ENCODE measurements at regions not wholly inside any gene's neighbourhood (a gene's known extent, or its start where the extent isn't known, plus 50 kb on each side); places are given as distances from the start of the nearest gene placed in this dataset.
"Not testable (repeated sequence)": the region's sequence is repeated elsewhere in the genome, so short reads cannot be mapped to it uniquely, and the experiment has no call there.

DNA sequence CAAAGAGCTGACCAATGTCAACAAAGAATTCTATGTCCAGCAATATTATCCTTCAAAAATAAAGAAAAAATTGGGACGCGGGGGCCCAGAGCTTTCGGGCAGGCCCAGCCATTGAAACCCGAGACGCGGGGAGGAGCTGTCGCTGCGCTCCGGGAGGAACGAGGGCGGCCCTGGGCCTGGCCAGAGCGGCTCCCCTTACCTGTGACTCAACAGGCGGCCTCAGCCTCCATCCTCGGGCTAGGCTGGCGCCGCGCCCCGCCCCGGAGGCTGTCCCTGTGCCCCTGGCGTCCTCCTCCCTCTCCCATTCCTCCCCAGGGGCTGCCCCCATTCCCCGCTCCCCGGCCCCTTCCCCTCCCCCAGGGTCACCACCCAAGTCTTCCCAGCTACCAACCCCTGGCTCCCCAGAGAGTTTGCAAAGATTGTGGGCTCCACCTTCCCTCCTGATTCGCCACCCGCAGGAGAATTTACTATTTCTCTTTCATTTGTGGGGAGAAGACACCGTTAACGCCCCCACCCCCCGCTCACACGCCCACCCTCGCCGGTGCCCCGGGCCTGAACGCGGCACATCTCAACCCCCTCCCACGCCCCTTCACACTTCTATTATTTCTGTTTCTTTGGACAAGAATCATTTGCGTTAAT, 127.9 kb downstream of the ARRDC4 start:
- DNase-seq = not testable (repeated sequence)

DNA sequence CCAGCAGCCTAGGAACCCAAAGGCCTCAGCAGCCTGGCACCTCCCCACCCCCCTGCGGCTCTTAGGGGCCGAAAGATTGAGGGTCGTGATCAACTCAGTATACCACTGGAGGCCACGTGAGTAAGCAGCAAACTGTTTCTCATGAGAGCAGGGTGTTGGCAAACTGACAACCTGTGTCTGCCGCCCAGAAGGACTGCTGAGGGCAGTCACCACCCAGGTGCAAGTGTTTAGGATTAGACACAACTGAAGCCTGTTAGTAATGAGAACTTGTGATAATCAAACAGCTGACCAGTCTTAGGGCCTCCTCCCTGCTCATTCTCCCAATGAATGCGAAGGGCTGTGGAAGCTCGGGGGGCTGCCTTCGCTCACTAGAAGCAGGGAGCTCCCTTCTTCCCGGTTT, 128.8 kb downstream of the ARRDC4 start:
- DNase-seq = not testable (repeated sequence)

DNA sequence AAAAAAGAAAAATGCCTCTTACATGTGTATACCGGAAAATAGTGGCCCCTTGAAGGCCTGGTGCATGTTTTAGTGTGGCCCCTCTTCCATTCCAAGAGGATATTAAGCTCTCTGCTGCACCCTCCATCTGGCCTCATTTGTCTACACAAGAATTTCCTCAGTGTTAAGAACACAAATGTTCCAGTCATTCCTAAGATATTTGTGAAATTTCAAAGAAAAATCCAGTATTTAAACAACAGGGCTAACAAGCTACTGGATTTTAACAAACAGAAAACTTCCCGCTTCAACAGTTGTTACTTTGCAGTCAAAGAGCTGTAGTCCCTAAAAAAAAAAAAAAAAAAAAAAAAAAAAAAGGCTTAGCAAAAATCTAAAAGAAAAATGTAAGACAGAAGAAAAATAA, 137.5 kb downstream of the ARRDC4 start:
- not testable (repeated sequence) for DNase-seq

DNA sequence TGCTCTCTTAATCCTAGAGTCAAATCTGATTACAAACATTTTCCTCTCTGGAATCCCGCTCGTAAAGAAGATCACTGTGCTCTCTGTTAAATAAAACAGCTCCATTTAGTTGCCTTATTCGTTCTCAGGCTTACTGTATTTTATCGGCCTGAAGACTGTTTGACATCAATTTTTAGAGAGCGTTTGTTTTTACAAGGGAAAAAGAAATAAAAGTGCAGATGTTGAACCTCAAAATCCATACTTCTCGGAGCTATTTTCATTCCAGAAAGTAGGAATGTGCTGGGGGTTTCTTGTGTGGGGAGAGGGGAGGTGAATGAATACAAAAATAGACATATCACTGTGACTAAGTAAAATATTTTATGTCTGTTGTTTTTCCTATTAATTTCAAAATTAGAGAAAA, 140.1 kb downstream of the ARRDC4 start:
- not testable (repeated sequence) for DNase-seq

DNA sequence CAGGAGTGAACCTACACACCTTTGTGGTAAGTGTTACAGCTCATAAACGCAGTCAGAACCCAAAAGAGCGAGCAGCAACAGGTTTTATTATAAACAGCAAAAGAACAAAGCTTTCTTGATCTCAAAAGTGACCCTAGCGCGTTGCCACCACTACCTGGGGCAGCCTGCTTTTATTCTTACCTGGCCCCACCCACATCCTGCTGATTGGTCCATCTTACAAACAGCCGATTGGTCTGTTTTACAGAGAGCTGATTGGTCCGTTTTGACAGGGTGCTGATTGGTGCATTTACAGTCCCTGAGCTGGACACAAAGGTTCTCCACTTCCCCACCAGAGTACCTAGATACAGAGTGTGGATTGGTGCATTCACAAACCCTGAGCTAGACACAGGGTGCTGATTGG, 143.1 kb downstream of the ARRDC4 start:
- DNase-seq = no peak

DNA sequence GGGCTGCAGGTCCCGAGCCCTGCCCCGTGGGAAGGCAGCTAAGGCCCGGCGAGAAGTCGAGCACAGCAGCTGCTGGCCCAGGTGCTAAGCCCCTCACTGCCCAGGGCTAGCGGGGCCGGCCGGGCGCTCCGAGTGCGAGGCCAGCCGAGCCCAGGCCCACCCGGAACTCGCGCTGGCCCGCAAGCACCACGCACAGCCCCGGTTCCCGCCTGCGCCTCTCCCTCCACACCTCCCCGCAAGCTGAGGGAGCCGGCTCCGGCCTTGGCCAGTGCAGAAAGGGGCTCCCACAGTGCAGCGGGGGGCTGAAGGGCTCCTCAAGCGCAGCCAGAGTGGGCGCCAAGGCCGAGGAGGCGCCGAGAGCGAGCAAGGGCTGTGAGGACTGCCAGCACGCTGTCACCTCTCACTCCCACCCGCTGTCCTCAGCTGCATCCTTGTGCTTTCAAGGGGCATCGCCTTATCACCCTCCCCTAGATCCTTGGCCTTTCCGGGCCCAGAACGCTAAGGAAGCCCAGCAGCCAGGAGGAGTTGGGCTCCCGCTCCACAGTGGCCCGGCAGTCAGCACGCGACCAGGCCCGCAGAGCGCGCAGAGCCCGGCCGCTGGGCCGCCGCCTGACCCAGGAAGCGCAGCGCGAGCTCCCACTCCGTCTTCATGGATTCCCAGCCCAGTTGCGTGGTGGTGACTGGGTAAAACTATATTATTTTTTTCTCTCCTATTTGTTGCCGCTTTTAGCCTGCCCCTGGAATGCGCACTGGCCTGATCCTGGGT, 144.1 kb downstream of the ARRDC4 start:
- not testable (repeated sequence) for DNase-seq

DNA sequence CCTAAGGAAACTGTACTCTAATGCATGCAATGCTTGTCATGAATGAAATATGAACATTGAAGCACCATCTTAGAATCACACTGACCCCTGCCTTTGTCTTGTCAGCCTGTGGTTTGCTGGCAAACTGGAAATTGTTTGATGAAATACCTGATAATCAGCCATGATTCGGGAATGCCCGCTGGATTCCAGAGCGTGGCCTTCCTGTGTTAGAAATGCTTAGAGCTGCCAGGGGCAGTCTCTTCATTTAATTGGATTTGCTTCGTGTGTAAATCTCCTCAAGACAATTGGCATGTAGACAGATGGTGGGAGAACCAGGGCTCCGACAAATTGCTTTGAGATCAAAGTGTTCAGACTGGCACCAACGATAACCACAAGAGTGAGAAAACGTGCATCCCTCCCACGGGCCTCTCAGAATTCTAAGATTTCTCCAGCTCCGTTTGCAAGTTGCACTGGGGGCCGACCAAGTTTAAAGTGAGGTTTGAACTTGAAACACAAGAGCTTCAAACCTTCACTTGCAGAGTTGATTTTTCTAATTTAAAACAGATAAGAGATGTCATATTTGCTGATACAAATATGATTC, 146.2 kb downstream of the ARRDC4 start:
- DNase-seq = not testable (repeated sequence)

DNA sequence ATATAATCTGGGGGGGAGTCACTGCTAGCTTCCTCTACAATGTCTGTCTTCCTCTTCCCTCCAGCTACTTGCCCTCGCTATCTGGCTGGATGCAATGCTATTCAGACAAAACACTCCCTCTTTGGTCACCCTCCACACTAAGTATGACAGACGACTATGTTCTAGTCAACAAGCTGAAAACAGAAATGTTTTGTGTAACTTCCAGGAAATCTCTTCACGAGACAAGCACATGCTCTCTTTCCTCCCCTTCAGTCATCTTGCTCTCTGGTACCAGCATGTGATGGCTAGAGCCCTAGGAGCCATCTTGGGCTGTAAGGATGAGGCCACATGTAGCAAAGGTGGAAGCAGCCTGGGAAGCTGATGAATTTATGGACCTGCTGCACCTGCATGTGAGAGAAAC, 151.3 kb downstream of the ARRDC4 start:
- DNase-seq = no peak

DNA sequence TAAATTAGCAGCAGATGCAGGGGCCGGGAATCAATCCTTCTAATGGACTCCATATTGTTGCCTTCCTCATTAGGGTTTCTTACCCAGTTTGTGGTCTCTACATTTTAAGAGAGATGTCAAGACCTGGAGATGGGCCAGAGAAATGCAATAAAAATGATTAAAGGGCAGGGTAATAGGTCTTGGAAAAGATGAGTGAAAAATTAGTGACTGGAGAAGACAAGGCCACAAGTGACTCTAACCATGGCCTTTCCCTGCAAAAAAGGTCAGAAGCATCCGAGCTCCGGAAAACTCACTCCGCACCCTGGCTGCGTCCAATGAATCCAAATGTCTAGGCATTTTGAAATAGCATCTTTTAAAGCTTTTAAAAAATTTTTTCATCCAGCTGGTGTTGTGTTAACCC, 152.8 kb downstream of the ARRDC4 start:
- DNase-seq = no peak

DNA sequence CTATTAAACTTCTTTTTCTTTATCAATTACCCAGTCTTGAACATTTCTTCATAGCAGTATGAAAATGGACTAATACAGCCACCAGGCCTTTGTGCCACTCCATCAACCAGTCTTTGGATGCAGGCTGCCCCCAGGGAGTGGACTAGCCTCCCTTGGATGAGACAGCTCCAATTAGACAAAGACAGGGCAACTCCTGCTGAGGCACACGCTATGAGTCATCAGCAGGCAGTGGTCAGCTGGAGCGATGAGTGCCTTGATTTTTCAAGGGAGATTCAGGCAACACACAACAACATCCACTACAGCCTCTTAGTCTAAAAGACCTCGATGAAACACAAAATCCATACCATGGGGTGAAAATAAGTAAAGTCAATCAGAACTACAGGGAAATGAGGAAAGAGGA, 160.1 kb downstream of the ARRDC4 start:
- no peak for DNase-seq

DNA sequence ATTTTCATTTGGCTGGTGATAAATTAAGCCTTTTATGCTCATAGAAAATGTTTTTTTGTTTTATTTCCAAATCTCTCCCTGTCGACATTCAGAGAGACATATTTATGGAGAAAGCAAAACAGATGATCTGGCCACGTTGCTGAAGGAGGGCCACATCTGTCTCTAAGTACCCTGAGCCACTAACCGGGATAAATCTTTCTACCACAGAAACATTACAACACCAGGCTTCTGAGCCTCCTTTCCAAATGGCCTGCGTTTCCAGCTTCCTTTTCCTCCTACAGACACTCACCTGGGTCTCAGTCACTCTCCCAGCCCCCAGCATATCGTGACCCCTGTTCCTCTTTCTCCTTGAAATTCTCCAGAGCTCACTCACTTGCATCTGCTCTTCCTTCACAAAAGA, 161.0 kb downstream of the ARRDC4 start:
- no peak for DNase-seq

DNA sequence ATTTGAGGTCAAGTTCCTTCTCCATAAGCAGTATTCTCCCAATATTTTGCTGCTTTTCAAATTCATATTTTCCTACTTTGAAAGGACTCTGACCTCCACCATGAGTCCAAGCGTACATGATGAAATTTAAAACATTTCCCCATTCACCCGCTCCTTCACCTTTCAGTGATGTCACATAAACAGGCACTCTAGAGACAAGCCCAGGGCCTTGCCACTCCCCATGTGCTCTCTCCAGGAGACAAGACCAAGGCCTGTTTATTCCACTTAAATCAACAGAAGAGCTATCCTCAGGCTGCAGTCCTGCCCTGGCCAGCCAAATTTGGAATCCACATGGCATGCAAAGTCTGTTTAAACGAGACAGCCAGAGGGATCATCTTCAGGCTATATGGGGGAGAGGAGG, 161.5 kb downstream of the ARRDC4 start:
- no peak for DNase-seq

DNA sequence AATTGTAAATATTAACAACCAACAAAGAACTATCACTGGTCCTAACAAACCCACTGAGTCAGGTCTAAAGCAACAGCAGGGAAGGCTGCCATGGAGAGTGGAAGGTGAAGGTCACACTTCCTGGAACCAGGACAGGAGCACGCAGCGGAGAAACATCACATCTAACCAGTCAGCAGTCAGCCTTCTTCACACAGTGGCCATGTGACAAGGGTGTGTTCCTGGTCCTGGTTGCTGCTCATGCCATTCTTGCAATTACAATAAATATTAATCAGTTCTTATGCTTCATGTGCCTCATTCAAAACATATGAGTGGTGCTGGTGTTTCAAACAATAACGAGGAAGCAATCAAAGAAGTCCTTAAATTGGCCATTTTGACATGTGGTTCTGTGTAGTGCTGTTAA, 162.8 kb downstream of the ARRDC4 start:
- DNase-seq = no peak

DNA sequence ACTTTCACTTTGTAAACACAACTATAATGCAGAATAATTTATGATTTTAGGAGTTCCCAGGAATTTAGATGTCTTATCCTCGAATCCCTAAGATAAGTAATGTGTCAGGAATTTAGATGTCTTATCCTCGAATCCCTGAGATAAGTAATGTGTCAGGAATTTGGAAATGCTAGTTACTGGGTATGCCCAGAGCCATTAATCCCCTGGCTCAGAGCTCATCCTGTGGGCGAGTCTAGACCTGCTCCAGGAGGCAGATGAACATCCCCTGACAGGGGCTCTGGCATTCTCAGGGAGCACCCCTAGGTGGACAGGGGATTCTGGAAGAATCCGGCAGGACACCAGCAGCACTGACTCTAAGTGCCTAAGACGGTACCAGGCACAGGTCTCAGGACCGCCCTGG, 163.3 kb downstream of the ARRDC4 start:
- DNase-seq = no peak

DNA sequence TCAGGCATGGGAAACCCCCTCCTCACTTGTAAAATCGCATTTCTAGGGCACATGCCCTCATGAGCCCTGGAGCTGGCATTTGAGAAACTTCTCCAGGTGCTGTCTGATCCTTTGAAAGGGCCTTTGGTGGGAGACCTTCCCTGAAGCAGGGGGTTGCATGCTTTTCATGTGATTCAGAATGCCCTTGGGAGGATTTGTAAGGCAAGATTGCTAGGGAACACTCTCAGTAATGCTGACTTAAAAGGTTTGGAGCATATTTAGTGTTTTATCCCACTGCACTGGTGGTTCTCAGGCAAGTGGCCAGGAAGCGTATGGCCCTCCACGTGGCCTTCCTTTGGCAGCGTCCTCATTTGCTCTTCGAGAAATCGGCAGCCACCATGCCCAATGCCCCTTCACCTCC, 164.1 kb downstream of the ARRDC4 start:
- no peak for DNase-seq

DNA sequence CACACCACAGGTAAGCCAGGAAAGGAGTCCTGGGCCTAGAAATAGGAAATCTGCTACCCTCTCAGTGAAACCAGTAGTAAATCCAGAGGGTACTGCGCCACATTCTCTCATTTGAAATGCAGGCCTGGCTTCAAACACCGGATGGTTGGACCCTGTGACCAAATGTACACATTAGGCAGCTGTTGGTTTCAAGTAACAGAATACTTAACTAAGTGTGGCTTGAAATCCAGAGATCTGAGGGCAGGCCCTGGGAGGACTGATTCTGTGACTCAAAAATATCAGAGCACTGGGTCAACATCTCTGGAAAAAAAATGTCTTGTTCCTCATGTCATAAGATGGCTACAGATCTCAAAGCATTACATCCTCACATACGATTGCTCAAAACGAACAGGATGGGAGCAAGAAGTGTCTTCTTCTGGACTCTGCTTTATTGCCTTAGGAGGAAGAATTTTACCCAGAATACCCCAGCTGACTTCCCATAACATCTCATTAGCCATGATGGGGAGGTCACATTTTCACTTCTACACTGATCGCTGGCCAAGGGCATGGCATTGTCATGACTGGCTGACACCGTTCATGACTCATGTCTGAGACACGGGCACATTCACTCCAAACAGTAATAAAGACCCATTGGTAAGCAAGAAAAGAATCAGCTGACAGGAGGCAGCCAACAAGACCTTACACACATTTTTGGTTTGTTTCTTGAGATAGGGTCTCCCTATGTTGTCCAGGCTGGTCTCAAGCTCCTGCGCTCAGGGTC, 166.0 kb downstream of the ARRDC4 start:
- peak in 1 of 2 experiments; percentile 14 for DNase-seq

DNA sequence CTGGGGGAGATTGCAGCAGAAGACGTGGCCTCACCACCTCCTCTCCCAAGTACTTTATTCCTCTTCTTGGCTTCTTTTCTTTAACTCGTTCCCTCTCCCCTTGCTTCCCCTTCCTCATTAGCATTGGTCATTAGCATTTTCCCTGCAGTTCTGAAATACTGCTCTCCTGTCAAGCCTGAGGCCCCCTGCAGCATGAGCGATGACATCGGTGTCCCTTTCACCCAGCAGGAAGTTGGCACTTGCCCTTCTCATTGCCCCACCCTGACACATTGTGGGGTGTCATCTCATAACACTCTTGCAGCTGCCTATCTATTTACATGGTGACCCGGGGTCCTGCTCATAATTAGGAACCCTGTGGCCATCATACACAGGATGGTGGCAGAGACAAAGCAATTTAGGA, 167.1 kb downstream of the ARRDC4 start:
- no peak for DNase-seq

DNA sequence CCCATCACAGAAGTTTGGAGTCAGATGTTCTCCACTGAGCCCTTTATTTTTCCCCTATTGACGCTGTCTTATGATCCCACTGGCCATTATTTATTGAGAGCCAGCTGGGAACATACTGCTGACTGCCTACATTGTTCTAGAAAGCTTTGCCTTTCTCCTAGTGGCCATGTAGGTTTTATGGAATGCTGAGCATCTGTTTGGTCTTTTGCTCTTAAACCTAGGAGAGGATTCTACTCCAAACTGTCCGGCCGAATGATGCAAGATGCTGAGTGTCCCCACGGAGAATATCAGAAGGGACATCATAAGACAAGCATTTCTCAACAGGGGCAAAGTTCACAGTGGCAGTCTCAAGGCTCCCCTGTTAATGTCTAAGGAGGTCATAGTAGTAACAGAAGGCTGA, 171.4 kb downstream of the ARRDC4 start:
- no peak for DNase-seq

DNA sequence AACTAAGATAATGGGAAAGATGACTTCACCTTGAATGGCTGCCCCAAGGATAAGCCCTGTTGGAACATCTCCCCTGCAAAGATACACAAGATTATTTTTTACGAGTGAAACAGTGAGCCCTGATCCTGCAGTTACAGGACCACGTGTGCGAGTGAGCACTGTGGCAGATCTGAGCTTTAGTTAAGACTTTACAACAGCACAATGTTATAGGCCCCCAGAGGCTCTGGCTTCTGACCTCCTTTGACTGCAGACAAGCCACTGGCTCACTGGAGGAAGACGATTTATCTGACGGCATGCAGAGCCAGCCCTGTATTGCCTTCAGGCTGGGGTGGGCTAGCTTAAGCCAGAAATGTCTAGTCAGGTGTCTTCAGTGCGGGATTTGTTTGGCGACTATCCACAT, 174.4 kb downstream of the ARRDC4 start:
- no peak for DNase-seq

DNA sequence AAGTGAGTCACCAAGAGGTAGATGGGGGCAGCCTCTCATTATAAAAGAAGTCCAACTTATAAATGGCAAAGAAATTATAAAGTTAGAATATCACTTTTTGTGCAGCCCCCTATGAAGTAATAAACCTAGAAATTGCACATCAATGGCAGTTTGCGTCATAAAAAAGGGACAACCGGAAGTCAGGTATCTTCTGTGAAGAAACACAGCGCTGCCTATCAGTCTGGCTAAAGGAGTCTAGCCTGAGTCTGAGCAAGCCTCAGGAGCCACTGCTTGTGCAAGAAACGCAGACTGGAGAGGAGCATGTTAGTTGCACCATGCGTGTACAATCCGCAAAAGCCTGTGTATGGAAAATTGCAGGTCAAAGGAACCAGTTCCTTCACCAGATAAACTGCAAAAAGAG, 178.4 kb downstream of the ARRDC4 start:
- no peak for DNase-seq

DNA sequence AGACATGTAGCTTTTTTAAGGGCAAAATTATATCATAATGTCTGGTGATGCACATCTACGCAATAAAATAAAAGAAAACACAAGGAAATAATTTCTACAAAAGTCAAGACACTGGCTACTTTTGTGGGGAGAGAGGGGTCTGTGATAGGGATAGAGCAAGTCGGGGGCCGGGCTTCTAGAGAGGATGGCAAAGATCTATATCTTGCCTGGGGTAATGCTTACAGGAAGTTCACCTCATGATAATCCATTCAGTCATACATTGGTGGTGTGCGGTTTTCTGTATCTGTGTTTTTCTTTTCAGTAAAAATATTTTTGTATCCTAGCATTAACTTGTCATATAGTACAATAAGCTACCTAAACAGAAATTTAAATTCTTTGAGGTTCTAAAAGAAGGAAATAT, 178.8 kb downstream of the ARRDC4 start:
- DNase-seq = no peak

DNA sequence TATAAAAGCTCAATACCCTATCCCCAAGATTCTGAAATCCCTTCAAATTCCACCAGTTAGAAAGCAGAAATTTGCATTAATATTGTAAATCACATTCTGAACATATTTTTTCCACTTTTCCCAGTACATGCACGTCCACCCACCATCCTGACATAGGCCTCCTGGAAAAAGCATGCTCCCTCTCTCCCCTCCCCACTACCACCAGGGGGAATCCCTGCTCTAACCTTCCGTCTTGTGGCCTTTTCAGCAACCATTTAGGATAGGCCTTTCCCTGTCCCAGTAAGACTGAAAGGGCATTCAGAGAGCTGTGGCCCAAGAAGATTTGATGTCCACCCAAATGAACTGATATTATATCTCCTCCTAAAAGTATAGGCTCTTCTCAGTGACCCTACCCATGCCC, 182.1 kb downstream of the ARRDC4 start:
- no peak for DNase-seq

DNA sequence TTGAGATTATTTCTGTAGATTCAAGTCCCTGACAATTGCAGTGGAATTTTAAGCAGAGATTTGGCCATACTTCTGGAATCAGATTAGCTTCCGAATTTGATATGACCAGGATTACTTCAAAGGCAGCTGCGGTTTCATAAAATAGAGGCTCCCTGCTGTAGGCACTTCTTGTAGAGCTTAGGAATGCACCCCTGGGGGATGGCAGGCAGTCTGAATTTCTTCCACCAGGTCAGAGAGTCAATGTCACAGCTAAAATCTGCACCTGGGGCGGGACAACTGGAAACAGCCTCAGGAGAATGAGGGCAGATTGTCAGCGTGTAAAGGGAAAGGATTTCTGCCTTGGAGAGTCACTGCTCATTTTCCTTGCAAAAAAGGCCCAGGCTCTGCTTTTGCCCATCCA, 182.6 kb downstream of the ARRDC4 start:
- DNase-seq = no peak

DNA sequence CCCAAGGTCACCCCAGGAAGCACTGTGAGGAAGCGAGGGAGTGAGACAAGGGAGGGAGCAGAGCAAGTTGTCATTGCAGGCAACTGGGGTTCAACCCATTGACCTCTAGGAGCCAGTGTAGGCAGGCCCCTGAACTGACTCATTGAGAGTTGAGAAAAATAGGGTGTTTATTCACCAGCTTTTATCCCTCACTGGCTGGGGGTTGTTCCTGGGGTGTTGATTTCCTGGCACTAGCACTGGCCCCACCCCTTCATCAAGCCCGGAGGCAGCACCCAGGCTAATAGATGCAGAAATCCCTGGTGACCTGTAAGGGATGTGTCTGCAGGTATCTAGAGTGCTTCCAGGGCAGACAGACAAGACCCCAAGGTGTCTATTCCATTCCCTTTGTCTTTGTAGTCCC, 183.9 kb downstream of the ARRDC4 start:
- DNase-seq = no peak
